ENCODE measurements at regions not wholly inside any gene's neighbourhood (a gene's known extent, or its start where the extent isn't known, plus 50 kb on each side); places are given as distances from the start of the nearest gene placed in this dataset.

- TF ChIP-seq CTCF (IDR thresholded peaks at IDR 0.05; ENCODE audit: unreplicated experiment) = no peak
- Mint-ChIP-seq H3K36me3 (ENCODE audit: insufficient read depth) (no peaks in the 10 kb centered on the region), H3K9me3 (ENCODE audit: low read depth) (peaks cover 12% of the 10 kb centered on the region), H3K27me3 (peaks cover 3% of the 10 kb centered on the region), H3K4me1 (ENCODE audit: low read depth) (no peaks in the 10 kb centered on the region), H3K4me3 (ENCODE audit: low read depth) (no peak overlapping the region), H3K27ac (no peak overlapping the region)
- DNase-seq (ENCODE audit: low spot score, unreplicated experiment) = no peak
Observed at GRCh38 chr20:43787937-43788336, 61.1 kb upstream of the GTSF1L start.

GRCh38 chr20:43786885-43787284 is 60.1 kb upstream of the GTSF1L start:
- H3K4me3 Mint-ChIP-seq (ENCODE audit: low read depth) = no peak overlapping the region
- TF ChIP-seq CTCF (IDR thresholded peaks at IDR 0.05; ENCODE audit: unreplicated experiment) = no peak
- DNase-seq (ENCODE audit: low spot score, unreplicated experiment) = no peak
- H3K9me3 Mint-ChIP-seq (ENCODE audit: low read depth) = peaks cover 2% of the 10 kb centered on the region
- peaks cover 3% of the 10 kb centered on the region for H3K27me3 Mint-ChIP-seq
- H3K4me1 Mint-ChIP-seq (ENCODE audit: low read depth) = no peaks in the 10 kb centered on the region
- H3K27ac Mint-ChIP-seq = peak overlapping the region; percentile 62
- H3K36me3 Mint-ChIP-seq (ENCODE audit: insufficient read depth) = no peaks in the 10 kb centered on the region

- Mint-ChIP-seq H3K9me3 (ENCODE audit: low read depth) (peaks cover 4% of the 10 kb centered on the region), H3K4me3 (ENCODE audit: low read depth) (no peak overlapping the region), H3K4me1 (ENCODE audit: low read depth) (no peaks in the 10 kb centered on the region), H3K27ac (no peak overlapping the region), H3K27me3 (peaks cover 3% of the 10 kb centered on the region), H3K36me3 (ENCODE audit: insufficient read depth) (no peaks in the 10 kb centered on the region)
- no peak for TF ChIP-seq CTCF (IDR thresholded peaks at IDR 0.05; ENCODE audit: unreplicated experiment)
- DNase-seq (ENCODE audit: low spot score, unreplicated experiment) = no peak
Observed at GRCh38 chr20:43781215-43781614, 54.4 kb upstream of the GTSF1L start.

- H3K27me3 Mint-ChIP-seq = peaks cover 10% of the 10 kb centered on the region
- H3K27ac Mint-ChIP-seq = no peak overlapping the region
- H3K9me3 Mint-ChIP-seq (ENCODE audit: low read depth) = peaks cover 4% of the 10 kb centered on the region
- H3K36me3 Mint-ChIP-seq (ENCODE audit: insufficient read depth) = no peaks in the 10 kb centered on the region
- no peak for DNase-seq (ENCODE audit: low spot score, unreplicated experiment)
- no peak for TF ChIP-seq CTCF (IDR thresholded peaks at IDR 0.05; ENCODE audit: unreplicated experiment)
- no peaks in the 10 kb centered on the region for H3K4me1 Mint-ChIP-seq (ENCODE audit: low read depth)
- H3K4me3 Mint-ChIP-seq (ENCODE audit: low read depth) = no peak overlapping the region
Observed at GRCh38 chr20:43778375-43778774, 51.6 kb upstream of the GTSF1L start.

- no peaks in the 10 kb centered on the region for H3K36me3 Mint-ChIP-seq (ENCODE audit: insufficient read depth)
- no peak overlapping the region for H3K4me3 Mint-ChIP-seq (ENCODE audit: low read depth)
- H3K27me3 Mint-ChIP-seq = peaks cover 15% of the 10 kb centered on the region
- TF ChIP-seq CTCF (IDR thresholded peaks at IDR 0.05; ENCODE audit: unreplicated experiment) = no peak
- no peaks in the 10 kb centered on the region for H3K4me1 Mint-ChIP-seq (ENCODE audit: low read depth)
- peaks cover 4% of the 10 kb centered on the region for H3K9me3 Mint-ChIP-seq (ENCODE audit: low read depth)
- DNase-seq (ENCODE audit: low spot score, unreplicated experiment) = no peak
- H3K27ac Mint-ChIP-seq = no peak overlapping the region
Observed at GRCh38 chr20:43776691-43777090, 49.9 kb upstream of the GTSF1L start.
